NCI-H774 (cell line): ENCODE measurements at regions not wholly inside any gene's neighbourhood (a gene's known extent, or its start where the extent isn't known, plus 50 kb on each side); places are given as distances from the start of the nearest gene placed in this dataset.
"Not testable (repeated sequence)": the region's sequence is repeated elsewhere in the genome, so short reads cannot be mapped to it uniquely, and the experiment has no call there.

Experiments
- DNase-seq: peaks from one replicate; lab custom pipeline; 2025; lab: John Stamatoyannopoulos, UW

DNA sequence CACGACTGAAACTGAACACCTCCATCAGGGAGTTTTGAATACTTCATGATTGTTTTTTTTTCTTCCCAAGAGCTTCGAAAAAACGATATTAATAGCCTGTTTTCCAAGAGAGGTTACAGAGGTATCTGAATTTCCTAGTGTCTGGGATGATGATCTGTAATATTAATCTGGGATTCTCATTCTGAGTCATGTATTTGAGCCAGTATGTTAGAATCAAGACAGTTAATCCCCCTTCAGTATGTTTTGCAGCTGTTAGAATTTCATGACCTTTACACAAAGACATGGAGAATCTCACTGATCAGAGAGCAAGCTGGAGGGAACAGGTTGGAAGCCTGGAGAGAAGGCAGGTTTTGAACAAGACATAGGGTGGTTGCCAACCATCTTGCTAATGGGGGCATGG is 234.5 kb upstream of the GAP43 start:
- no peak for DNase-seq

DNA sequence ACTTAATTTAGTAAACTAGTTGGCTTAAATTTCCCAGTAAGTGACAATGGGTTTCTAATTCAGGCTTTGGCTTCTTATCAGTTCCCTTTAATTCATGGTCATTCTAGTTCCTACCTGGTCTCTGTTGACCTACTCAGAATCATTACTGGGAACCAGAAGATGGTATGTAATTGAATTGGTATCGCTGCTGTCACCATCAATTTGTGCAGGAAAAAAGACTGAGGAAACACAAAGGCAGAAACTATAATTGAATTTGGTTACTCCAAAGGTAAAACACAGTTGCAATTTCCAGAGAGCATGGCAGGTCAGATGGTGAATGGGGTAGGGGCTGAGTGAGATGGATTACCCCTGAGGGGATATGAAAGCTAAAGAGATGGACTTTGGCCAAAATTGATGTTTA is 226.5 kb upstream of the GAP43 start:
- no peak for DNase-seq

DNA sequence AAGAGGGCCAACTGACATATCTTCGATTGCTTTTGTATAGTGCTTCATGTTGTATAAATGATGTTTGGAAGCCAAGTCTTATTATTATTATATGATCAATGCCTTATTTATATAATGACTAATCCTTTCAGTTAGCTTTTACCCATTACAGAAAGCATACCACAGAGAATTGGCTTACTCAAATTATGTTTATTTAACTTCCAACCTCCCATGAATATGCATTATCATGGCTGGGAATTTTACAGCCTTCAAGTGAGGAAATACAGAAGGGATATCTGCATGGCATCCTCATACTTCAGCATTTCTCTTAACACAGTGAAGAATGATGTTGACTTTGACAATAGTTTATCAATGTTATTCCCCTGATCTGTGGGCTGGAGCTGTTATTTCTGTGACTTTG is 225.9 kb upstream of the GAP43 start:
- no peak for DNase-seq

DNA sequence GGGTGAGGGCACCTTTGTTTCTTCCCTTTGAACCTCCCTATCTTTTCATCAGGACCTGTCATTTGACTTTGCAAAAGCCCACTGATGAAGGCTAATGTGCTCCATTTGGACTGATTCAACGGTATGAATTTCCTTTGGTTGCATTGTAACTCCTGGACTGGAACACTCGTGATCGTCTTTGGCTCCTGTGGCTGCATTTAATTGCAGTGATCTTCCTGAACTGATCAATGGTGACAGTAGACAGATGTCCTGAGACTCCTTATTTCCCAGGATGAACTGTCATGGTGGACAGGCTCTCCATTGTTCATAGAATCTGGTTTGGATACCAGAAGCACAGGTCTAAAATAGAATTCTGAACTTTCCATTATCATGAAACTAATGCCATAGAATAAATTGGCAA is 224.8 kb upstream of the GAP43 start:
- DNase-seq = no peak

DNA sequence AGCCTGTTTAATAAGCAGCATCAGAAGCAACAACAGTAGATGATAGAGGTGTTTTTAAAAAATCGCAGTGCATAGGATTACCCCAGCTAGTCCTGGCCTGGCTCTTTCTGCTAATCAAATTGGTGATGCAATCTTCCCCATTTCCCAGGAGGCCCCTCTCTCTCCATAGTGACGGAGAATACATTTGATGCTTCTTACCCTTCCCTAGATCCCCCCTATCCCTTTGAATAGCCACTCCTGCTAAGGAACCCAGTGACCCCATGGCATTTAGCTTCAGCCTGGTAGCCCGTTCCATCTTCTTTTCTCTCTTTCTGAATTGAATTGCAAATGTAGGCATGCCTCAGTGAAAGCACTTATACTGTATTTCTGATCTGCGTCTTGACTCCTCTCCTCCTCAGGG is 223.6 kb upstream of the GAP43 start:
- DNase-seq = no peak

DNA sequence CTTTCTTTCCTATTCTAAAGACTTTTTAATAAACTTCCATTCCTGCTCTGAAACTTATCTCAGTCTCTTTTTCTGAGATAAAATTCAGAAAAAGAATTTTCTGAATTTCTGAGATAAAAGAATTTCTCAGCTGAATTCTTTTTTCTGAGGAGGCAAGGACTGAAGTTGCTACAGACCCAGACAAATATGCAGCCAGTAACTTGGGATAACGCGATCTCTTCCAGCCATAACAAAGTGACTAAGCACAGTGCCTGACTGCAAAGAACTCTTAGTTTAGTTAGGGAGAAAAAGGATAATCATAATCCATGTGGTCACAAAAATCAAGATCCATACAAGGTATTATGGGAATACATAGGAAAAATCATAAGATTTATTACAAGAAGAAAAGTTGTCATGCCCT is 222.0 kb upstream of the GAP43 start:
- DNase-seq = no peak

DNA sequence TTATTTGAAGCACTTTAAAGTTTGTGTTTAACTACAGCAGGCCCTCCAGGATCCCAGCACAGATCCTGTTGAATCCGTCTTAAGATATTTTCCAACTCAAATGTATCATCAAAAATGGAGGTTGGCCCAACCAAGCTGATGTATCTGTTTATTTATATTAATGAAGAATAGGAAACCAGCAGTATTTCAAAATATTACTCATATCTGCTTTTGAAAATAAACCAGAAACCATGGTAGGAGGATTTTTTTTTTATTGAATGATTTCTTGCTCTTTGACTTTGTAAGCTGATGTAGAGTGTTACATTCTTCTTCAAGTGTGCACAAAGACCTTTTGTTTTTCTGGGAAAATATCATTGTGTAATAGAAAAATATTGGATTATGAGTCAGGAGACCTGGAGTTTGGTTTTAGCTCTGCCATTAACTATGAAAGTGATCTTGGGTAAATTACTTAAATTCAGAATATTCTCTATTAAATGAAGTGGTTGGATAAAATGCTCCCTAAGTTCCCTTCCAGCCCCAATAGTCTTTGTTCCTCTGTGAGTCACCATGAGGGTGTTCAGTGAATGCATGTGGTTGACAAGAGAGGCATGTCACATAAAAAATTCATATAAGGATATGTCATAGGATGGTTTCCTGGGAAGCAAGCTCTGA is 221.3 kb upstream of the GAP43 start:
- no peak for DNase-seq

DNA sequence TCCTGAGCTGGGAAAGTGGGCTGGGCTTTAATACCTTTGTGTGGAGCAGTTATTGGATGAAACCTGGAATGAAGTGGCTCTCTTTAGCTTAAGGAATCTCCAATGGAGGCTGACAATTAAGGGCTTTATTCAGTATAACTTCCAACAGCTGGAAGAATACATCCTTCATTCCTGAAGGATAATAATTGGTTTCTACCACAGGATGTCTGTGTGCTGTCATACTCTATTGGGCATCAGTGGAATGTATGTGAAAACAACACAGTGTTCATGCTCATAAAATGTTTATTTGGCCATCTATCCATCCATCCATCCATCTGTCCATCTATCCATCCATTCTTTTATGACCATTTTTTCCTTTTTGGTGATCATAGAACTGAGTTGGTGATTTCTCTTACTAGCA is 220.7 kb upstream of the GAP43 start:
- no peak for DNase-seq

DNA sequence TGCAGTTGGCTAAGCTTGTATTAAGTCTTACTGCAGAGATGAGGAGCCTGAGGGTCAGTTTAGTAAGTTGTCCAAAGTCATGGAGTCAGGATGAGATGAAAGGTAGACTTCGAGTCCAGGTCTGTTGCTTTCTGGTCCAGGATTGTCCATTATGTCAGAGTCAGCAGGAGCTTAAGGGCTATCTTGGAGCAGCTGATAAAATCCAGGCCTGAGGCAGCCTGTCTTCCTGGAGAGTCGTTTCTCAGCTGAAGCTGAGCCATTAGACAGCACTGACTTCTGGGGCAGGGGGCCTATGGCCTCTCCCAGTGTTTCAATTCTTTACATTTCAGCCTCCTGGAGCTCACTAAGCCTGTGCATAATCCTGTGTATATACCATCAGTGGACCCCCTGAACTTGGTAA is 219.5 kb upstream of the GAP43 start:
- no peak for DNase-seq

DNA sequence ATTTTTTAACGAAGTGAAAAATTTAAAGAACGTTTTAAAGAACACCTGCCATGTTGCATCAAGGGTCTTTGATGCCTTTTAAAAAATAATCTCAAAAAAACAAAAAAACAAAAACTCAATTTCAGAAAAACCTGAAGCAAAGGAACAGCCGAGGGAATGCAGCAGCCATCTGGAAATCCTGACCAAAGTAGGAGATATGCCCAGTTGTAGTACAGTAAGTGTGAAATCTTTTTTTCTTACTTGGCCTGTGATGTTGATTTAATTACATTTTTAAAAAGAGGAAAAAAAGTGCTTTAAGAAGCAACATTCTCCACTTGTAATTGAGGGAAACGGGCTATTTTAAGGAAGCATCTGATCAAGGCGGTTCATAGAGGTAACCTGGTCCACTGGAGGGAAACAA is 213.7 kb upstream of the GAP43 start:
- no peak for DNase-seq

DNA sequence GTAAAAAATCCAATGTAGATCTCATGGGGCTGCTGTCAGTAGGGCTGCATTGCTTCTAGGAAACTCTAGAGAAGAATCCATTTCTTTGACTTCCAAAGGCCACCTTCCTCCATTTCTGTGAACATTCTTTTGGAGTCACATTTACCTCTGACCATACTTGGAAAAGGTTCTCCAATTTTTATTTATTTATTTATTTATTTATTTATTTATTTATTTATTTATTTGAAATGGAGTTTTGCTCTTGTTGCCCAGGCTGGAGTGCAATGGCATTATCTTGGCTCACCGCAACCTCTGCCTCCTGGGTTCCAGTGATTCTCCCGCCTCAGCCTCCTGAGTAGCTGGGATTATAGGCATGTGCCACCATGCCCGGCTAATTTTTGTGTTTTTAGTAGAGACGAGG is 208.7 kb upstream of the GAP43 start:
- DNase-seq = not testable (repeated sequence)

DNA sequence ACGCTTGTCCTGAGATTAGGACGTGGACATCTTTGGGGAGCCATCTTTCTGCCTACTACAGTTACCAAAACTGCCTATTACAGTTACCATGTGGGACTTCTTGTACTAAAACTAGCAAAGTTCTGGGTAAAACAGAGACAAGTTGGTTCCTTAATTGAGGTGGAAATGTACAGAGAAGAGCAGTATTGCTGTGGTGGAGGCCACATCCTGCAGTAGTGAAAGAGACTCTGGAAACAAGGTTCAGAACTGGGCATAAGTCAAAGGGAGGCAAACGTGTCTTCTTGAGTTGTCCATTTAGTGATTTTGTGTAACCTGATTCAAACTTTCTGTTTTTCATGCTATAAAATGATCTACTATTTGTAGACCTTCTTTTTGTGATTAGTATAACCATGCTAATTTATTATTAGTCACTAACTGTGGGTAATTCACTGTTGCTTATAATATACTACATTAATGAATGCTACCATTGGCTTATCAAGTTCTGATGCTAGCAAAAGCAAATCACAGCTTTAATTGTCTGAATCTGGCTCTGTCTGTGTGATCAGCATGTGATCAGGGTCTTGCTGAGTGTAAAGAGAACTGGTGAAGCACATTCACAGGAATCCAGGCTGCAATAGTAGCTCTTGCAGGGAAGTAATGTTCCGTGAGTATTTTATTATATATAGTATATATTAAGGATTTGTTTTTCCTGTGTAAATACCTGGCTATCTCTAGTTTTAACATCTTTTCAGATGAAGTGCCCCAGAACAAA is 207.9 kb upstream of the GAP43 start:
- no peak for DNase-seq

DNA sequence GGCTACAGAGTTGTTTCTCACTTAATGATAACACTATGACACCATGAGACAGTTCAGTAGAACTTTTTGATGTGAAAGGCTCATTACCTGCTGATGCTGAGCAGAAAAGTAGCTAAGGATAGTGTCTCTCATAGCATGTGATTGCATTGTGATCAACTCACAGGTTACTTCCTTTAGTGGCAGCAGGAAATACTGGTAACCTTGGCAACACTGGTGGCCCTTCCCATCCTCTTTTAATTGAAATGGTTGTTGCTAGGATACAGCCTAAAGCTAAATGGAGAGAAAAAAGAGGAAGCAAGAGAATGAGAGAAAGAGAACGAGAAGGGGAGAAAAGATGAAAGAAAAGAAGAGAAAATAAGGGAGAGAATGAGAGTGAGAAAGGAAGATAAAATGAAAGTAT is 204.7 kb upstream of the GAP43 start:
- DNase-seq = no peak

DNA sequence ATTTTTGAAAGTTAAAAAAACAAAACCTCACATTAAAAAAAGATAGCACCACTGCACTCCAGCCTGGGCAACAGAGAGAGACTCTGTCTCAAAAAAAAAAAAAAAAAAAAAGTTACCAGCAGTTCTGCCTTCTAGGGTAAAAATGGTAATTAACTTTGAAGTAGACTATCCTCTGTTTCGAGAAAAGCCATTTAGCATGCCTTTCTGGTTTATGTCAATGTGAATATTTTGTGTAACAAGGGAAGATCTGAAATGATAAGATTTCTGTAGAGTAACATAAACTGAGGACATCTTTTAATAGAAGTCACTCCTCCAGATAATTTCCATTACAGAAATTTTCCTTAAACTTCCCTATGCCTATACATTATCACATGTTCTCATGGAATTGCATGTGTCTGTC is 203.2 kb upstream of the GAP43 start:
- DNase-seq = no peak

DNA sequence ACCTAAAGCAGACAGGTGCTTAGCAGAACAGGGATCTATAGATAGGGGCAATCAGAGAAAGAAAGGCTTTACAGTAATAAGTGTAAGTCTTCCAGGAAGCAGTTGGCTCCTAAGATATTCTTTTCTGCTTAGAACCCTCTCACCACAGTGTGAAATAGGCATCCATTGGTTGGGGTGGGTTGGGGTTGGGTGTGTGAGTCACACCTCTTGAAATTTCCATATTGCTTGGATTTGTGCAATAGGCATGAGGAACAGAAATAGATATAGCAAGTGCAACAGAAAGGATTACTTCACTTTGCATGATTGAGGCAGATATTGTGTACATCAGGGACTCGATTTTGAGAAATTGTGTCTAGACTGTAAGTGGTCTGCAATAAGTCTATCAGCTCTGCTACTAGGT is 200.1 kb upstream of the GAP43 start:
- DNase-seq = no peak

DNA sequence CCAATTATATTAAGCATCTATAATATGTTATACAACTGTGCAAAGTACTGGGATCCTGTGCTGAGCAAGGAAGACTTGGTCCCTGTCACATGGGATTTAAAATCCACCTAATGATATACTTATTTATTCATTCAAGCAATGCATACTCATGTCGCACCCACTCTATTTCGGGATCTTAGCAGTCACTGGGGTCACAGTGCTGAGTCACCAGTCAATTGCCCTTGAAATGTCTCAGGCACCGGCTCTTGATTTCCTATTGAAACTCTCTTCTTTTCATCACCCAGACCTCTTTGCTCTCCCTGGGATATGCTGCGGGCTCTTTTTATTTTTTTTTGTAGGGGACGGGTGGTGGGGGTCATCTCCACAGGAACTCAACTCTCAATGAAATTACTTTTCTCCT is 194.5 kb upstream of the GAP43 start:
- DNase-seq = no peak

DNA sequence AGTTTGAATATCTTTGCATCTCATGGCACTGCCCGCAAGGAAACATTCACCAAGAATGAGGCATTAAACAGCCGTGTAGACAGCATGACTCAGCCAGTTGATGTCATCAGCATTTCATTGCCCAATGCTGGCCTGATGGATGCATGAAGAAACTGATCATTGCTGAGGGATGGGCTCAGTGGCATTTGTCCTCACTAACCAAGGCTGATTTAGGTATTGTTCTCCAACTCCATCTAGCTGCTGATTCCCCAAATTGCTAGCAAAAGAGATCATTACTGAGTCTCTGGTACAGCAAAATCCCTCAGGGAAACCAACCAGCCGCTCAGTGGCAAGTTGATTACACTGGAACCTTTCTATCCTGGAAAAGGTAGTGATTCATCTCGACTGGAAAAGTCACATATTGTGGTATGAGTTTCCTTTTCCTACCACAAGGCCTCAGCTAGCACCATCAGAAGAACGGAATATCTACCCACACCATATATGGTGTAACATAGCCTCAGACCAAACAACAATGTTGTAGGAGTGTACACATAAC is 186.5 kb upstream of the GAP43 start:
- DNase-seq = no peak

DNA sequence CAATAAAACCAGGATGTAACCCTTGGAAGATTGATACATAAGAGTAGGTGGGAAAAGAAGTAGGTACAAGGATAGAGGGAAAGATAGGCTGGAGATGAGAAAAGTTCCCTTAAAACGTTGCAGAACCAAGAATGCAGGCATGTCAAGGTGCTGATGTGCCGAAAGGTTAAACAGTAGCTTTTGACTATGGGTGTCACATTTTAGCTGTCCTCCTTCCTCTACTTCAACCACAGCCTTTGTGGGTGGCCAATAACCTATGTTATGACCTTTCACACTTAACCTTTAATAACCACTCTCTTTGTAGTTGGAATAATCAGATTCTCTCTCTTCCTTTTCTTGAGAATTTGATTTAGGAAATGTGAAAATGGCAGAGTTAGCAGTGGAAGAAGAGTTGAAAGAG is 184.5 kb upstream of the GAP43 start:
- no peak for DNase-seq

DNA sequence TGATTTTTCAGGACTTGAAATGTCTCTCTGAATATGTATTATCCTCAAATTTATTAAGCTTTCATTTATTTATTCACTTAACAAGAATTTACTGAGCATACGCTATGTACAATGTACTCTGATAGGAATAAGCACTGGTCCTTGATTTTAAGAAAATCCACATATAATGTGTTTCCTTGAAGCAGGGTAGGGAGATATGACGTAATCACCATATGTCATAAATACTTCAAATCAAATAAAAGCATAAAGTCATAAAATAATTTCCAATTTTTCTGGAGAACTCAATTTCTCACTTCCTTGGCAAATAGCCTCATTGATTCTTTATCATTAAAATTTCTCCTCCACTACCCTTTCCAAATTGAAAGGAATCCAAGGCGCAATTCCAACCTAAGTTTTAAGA is 177.8 kb upstream of the GAP43 start:
- no peak for DNase-seq

DNA sequence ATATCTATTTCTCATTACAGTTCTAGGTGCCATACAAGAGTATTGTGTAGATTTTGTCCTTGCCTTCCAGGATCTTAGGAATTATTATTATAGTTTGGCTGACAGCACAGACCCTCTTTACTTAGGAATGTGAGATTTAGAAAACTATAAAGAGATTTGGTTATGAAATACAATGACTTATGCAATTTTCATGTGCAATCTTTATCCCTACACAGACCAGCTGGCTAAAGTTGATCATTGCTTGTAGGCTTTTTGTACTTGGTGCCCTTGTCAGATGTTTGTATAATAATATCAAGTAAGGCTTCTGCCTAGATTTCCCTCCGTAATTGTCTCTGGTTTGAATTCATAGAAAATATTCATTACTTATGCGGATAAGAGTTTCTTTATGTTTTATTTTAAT is 174.5 kb upstream of the GAP43 start:
- DNase-seq = no peak

DNA sequence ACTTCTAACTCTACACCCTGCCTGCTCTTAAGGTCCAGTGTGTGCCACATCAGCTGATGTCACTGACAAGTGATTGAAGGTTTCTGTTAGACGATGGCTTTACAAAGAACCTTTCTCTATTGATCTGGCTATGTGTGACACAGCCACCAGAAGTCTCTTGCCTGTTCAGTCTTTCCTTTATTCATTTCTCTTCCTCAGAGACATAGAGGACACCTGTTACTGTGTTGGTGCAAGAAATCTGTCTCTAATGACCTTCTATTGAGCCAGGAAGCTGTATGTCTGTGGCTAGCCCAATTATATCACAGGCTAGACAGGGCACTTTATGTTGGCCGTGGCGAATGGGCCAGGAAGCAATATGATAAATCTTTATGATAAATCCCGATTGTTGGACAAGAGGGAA is 173.3 kb upstream of the GAP43 start:
- DNase-seq = no peak

DNA sequence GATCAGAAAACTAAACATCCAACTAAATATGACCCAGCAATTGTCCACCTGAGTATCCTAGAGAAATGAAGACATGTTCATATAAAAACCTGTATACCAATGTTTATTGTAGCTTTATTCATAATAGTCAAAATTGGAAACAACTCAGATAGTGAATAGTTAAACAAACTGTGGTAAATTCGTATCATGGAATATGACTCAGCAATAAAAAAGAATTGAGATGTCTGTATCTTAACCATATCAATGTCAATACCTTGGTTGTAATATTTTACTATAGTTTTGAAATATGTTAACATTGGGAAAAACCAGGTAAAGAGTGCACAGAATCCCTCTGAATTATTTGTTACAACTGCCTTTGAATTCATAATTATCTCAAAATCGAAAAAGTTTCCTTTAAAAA is 159.3 kb upstream of the GAP43 start:
- DNase-seq = no peak

DNA sequence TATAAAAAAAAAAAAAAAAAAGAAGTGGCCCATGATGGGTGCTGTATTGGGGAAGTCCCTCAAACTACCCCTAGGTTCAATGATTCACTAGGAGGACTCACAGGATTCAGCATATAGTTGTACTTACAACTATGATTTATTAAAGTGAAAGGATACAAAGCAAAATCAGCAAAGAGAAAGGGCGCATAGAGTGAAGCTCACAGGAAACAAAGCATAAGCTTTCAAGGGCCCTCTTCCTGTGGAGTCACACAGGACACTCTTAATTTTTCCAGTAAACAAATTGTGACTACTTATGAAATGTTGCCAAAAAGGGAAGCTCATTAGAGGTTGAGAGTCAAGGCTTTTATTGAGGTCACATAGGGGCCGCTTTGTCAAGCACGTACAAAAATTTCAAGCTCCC is 153.7 kb upstream of the GAP43 start:
- DNase-seq = peak; percentile 72

DNA sequence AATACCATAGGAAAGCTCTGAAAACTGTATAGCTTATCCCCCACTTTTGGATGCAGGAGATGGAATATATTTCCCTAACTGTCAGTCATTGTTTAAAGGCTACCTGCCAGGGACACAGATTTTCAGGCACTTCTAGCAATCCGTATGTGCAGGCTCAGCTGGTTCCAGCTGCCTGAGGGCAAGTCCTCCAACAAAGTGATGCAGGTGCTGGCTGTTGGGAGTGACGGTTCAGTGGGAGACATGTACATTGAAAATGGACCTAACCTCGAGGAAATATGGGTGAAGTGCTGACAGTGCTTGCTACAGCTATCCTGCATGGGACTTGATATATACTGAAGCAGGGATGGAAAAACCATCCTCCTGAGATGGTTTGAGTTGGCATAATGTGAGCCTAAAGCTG is 153.1 kb upstream of the GAP43 start:
- peak; percentile 34 for DNase-seq
